ENCODE measurements at regions not wholly inside any gene's neighbourhood (a gene's known extent, or its start where the extent isn't known, plus 50 kb on each side); places are given as distances from the start of the nearest gene placed in this dataset.

DNA sequence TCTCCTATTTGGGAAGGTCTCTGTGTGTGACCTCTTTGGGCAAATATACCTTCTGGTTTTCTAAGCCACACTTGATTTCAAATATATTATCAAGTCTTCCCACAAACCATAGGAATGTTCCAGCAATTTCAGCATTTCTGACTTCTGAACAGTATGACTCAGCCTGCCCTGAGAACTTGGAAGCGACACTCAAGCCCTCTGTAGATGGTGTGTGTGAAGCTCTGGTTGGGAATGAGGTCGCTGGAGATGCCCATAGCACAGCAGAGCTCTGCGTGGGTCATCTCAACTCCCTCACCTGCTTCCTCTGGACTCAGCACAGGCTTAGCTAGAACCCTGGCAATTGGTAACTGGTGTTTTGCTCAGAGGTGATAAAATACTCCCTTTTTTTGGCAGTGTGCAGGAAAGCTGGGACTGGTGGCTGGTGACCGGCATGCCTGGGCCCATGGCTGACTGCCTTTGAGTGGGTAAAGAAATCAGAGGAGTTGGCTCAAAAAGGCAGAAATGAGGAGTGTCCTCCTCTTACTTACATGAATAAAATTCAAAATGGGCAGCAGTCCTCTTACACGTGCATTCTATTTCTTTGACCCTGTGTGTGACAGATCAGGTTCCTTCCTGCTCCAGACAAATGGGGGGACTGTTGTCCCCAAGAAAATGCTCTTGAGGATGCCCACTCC lies 87.5 kb upstream of the NRP1 start:
- peak; percentile 5 to 67 for DNase-seq (ENCODE audit: low read depth in 2 of 2)

DNA sequence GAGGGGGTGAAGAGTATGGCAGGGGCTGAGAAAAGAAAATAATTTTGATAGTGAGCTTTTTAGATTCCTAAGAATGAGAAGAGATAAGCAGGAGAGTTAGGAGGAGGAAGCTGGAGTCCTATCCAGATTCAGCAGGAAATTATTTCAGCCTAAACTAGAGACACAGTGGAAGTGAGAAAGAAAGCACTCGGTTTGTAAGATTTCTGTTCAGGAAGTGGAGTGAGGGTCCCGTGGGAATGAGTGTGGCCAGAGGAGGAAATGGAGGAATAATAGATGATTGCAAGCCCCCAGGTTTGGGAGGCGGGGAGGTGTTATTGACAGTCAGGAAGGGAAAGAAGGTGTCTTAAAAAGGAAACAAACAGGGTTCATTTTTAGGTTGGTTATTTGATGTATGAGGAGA lies 84.8 kb upstream of the NRP1 start:
- no peak for DNase-seq (ENCODE audit: low read depth in 2 of 2)

DNA sequence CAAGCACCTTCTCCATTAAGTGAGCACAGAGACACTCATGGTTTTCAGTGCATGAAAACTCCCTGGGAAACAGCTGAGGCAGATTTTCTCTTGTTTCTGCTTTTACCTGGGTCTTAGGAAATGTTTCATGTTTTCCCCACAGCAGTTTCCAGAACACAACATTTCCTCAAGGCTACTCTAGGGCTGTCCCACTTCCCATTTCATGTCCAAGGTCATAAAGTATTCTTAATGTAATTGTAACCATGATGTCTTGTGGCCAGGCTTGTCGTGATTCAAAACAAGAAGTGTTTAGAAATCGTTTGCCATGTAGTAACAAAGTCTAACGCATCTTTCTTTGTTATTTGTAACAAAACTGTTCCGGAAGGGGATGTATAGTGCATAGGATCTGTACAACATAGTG lies 83.8 kb upstream of the NRP1 start:
- no peak for DNase-seq (ENCODE audit: low read depth in 2 of 2)

DNA sequence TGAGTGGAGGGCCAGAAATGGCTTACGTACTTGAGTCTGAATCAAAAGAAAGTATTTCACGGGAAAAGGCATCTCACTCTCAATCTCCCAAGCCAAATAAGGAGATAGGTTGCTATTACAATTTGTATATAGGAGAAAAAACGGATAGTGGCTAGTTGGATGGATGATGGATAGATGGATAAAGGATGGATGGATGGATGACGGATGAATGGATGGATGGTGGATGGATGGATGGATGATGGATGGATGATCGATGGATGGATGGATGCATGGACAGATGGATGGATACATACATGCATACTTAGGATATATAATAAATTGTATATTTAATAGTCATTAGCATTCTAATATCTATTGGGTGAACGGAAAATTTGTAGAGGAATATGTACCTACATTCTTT lies 82.2 kb upstream of the NRP1 start:
- DNase-seq (ENCODE audit: low read depth in 2 of 2) = no peak

DNA sequence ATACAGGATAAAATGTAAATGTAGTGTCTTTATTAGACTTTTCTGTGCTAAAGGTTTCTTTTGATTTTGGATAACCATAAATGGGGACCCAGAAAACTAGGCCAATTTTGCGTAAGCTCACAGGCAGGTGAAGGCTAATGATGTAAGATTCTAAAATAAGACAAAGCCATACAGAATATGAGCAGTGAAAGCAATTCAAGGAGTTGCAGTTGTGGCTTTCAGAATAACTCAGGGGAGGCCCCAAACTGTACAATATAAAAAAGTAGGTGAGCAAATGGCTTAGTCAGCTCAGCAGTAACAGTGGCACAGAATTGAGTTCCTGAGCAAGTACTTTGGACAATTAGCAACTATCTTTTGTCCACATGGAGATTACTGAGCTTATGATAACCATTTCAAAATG lies 81.7 kb upstream of the NRP1 start:
- DNase-seq (ENCODE audit: low read depth in 2 of 2) = no peak

DNA sequence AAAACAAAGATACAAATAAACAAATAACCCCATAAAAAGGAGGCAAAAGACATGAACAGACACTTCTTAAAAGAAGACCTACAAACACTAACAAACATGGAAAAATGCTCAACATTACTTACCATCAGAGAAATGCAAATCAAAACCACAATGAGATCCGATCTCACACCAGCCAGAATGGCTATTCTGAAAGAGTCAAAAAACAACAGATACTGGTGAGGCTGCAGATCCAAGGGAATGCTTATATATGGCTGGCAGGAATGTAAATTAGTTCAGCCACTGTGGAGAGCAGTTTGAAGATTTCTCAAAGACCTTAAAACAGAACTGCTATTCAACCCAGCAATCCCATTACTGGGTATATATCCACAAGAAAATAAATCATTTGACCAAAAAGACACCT lies 80.4 kb upstream of the NRP1 start:
- DNase-seq (ENCODE audit: low read depth in 2 of 2) = no peak

DNA sequence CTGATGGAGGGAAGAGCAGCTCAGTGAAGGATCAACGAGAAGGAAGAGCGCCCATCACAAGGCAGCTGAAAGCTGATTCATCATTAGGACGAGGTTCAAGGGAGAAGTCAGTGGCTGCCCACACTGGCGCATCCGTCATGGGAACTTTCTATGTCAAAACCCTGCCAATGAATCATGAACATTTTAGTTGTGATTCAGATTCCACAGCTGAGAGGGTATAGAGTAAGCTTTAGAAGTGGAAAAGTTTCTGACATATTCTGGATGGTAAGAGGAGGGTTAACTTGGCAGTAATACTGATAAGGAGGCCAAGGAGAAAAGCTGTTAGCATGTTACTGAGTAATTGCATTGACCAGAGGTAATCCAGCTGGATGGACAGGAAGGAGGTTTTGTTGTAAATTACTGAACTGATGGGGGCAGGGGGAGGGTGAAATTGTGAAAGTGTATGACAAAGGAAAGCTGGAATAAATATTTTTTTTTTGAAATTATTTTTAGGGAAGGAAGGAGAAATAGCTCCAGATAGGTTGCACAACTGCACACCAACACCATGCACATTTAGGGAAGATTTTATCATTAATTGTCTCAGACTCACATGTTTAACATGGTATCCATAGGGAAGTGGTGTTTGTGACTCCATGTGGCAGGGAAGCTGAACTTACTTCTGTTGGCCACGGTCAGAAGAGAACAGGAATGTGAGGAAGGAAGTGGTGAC lies 78.3 kb upstream of the NRP1 start:
- peak; percentile 20 to 53 for DNase-seq (ENCODE audit: low read depth in 2 of 2)

DNA sequence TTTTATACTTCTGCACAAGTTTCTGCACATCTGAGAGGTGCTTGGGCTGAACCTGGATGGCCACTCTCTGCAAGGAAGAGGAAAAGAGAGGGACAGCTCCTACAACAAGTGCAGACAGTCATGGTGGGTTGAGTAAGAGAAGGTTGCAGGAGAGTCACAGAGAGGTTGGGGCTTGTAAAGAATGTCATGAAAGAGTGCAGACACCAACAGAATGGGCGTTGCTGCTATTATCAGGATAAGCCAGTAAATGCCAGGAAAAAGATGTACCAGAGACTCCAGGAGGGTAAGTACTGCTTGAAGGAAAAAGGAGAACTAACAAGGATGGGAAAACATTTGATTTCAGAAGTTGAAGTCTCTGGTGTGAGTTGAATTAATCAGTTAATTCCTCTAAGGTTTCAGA lies 77.8 kb upstream of the NRP1 start:
- no peak for DNase-seq (ENCODE audit: low read depth in 2 of 2)

DNA sequence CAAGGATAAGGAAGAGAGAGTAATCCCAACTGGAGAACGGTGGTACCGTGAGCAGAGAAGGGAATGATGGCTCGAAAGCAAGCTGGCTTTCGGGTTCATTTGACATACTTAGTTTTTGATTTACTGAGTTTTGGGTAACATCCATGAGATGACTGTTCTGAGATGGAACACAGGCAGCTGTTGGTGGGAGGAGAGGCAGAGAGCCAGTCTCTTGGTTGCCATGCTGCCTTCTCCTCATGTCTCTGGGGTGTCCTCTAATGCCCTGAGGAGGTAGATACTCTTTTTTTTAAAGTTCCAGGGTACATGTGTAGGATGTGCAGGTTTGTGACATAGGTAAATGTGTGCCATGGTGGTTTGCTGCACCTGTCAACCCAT lies 76.4 kb upstream of the NRP1 start:
- no peak for DNase-seq (ENCODE audit: low read depth in 2 of 2)

DNA sequence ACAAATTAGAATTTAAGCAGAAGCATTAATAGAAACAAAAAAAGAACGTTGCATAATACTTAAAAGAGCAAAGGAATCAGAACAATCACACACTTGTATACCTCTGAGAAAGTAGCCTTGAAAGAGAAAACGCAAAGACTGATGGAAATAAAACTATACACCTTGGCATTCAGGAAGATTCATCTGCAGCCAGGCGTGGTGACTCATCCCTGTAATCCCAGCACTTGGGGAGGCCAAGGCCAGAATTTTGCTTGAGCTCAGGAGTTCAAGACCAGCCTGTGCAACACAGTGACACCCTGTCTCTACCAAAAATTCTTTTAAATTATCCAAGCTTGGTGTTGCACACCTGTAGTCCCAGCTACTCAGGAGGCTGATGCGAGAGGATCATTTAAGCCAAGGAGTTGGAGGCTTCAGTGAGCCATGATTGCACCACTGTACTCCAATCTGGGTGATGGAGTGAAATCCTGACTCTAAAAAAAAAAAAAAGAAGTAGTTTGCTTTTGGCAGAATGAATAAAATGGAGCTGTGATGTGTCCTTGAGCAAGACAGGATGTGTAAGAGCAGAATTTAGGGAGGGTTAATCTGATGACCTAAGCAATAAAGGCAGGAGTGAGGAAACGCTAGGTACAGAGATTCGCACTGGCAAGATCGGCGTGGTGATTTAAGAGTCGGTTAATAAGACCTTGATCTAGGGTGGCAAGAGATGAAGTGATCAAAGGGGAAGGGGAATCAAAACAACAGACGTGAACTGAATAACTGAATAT lies 75.8 kb upstream of the NRP1 start:
- DNase-seq (ENCODE audit: low read depth in 2 of 2) = no peak

DNA sequence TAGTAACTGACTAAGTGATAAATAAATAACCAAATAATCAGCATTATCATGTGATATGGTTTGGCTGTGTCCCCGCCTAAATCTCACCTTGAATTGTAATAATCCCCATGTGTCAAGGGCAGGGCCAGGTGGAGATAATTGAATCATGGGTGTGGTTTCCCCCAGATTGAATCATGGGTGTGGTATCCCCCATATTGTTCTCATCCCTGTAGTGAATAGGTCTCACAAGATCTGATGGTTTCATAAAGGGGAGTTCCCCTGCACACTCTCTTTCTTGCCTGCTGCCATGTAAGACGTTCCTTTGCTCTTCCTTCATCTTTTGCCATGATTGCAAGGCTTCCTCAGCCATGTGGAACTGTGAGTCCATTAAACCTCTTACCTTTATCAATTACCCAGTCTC lies 72.1 kb upstream of the NRP1 start:
- no peak for DNase-seq (ENCODE audit: low read depth in 2 of 2)

DNA sequence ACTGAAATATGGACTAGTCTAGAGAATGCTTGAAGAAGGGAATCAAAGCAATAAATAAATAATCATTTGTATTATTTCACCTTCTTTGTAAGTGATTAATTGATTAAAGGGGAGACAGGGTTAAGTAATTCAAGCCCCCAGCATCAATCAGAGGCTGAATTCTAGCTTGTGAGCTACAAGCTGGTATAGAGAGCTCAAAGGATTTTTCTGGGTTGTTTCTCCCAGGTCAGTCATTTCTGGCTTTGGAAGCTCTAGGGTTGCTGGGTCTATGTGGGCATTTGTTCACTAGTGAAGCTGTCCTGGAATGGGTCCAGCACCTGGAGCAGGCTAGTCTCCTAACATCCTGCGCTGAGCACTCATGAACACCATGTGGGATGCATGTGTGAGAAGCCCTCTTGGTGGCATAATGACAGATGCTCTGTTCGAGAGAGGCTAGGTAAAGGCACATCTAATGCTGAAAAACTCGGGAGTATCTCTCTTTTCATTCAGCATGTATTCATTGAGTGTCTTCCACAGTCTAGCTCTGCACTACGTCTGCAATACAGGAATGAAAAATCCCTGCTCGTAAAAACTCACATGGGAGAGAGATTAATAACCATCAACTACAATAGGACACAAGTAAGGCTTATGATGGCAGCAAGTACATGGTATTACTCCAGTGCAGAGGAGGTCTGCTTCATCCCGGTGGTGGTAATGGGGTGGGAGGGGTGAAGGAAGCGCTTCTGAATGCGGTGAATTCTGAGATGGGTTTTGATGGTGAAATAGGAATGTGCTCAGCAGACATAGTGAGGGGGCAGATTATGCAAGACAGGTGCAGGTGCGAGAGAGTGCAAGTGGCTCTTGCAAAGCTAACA lies 68.0 kb upstream of the NRP1 start:
- DNase-seq (ENCODE audit: low read depth in 2 of 2) = no peak

DNA sequence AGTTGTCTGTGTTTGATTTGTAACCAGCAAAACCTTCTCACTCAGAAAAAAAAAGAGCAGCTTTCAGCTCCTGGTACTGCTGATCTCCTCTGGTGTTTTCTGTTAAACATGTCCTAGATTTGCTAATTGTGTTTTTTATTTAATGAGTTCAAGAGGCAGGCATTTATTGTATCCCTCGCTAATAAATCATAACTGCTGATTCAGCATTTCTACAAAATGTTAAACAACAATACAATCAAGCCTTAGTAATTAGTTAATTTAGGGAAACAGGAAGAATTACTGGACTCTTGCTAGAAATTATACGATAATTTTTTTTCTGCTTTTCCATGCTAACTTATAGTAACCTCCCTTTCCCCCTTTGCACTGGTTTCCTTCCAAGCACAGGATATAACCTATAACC lies 66.8 kb upstream of the NRP1 start:
- DNase-seq (ENCODE audit: low read depth in 2 of 2) = no peak

DNA sequence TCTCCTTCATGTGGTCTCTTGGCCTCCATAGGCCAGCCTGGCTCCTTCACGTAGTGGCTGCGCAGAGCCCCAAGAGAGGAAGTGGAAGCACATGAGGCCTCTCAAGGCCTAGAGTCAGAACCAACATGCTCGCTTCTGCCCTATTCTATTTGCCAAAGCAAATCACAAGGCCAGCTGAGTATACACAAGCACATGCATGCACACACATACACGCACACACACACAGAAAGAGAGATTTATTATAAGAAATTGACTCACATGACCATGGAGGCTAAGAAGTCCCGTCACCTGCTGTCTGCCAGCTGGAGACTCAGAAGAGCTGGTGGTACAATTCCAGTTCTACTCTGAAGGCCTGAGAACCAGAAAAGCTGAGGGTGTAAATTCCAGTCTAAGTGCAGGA lies 64.3 kb upstream of the NRP1 start:
- no peak for DNase-seq (ENCODE audit: low read depth in 2 of 2)

DNA sequence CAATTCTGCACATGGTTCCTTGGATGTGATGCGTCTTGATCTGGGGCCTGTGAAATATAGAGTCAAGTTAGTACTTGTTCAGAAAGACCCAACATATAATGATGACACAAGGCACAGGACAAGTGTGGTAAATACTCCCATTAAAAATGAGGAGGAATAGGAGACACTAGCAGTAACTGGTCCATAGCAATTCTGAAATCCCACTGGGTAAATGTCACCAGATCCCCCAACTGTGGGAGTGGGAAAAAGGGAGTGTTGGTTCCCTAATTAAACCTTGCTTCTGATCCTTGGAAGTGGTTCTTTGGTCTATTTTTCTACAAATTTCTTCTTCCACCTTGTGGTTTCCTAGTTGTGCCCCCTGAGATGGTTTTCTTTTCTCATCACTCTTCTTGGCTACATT lies 62.5 kb upstream of the NRP1 start:
- no peak for DNase-seq (ENCODE audit: low read depth in 2 of 2)

DNA sequence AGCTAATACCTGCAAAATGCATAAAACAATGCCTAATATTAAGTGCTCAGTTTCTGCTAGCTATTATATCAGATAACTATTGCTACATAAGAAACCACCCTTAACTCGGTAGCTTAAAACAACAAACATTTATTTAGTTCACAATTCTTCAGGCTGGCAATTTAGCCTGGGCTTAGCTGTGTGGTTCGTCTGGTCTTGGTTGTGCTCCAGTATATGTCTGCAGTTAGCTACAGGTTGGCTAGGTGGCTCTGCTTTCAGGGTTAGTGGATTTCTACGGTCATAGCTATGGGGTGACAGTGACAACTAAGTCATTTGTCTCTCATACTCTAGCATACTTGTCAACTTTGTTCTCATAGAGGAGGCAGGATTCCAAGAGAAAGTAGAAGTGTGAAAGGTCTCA lies 61.8 kb upstream of the NRP1 start:
- DNase-seq (ENCODE audit: low read depth in 2 of 2) = no peak

DNA sequence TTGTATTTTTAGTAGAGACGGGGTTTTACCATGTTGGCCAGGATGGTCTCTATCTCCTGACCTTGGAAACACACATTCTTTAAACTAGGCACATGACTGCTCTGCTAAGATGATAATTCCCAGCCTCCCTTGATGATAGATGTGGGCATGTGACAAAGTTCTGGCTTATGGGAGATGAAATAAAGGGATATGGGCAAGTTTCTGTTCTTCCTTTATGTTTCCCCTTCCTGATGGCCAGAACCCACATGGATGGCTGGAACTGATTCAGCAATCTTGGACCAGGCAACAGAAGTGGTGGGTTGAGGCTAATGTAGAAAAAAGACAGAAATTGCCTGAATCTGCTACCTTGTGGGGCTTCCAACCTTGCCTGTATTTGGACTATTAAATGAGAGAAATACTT lies 60.7 kb upstream of the NRP1 start:
- DNase-seq (ENCODE audit: low read depth in 2 of 2) = no peak

DNA sequence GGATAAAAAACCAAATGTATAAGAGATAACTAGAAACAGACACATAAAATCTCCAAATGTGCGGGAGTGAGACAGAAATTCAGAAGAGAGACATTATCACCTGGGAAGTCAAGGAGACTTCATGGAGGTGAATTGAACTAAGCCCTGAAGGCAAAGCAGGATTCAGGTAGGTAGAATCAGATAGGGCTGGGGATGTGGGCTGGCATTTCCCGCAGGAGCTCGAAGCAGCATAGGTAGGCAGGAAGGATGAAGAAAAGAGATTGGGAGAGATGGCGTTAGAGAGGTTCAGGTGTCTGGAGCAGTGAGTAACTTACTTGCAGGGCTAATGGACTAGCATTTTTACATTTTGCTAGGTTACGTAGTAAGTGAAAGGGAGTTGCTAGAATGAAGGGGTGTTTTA lies 58.2 kb upstream of the NRP1 start:
- DNase-seq (ENCODE audit: low read depth in 2 of 2) = no peak

DNA sequence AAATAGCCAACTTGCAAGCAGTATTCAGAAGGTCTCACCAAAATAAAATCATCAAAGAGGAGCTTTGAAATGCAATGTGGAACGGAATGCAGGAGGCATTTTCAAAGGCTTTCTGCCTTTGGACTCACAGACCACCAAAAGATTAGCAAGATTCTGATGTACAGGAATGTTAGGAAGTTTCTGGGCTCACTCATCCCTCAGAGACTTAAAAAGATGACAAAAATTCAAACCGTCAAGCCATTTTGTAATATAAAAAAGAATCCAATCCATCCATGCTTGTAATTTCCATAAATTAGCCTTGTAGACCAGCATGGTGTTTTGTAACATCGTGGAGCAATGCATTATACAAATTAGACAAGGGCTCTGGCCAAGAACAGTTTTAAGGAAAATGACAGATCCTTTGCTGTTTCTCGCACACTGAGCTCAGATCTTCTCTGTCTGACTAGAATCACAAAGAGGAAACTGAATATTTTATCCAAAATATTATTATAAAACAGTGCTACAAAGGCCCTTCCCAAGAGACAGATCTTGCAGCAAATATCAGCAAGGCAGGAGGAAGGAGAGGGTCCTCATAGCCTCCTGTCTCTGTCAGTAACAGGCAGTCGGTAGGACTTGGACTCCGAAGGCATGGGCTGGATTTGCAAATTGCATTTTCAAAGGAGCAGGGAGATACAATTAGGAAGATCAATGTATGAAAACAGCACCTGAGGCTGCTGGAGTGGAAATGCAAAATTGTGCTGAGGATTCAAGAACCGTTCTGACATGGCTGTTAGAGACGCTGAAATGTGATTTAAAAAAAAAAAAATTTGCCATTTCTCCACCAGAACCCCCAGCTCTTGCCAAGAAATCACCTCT lies 57.4 kb upstream of the NRP1 start:
- DNase-seq (ENCODE audit: low read depth in 2 of 2) = no peak

DNA sequence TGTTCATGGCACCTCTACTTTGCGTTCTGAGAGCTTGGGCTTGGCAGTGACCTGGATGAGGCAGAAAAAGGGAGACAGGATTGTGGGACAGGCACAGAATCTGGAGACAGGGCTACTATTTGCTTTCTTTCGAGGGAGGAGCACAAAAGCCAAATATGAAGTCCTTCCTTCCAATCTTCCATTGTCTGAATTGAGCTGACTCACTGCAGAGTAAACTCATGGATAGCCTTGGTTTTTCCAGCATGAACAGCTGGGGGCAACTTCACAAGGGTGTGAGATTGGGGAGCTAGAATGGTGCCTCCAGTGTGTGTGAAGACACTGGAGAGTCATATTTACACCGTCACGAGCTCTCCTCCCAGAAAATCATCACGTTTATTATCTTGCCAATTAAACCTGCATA lies 55.6 kb upstream of the NRP1 start:
- no peak for DNase-seq (ENCODE audit: low read depth in 2 of 2)

DNA sequence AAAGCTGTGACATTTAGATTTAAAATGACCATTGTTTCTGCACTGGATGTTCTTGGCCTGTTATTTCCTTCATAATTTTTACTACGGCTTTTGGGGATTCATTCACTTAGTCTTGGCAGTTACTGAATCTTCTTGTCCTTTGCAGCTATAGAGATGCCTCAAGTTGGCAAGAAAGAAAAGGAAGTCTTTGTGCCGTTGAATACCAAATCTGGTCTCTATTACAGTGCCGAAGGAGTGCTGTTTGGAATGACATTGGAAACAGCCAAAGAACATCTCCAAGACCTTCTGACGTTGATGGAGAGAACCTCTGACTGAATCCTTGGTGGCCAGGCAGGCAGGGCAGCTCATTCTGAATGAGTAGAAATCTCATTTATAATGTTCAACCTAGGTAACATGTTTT lies 54.3 kb upstream of the NRP1 start:
- DNase-seq (ENCODE audit: low read depth in 2 of 2) = no peak
